ENCODE measurements at regions not wholly inside any gene's neighbourhood (a gene's known extent, or its start where the extent isn't known, plus 50 kb on each side); places are given as distances from the start of the nearest gene placed in this dataset.

GRCh38 chr1:4960336-4960735, 305.9 kb downstream of the AJAP1 start:
- Histone ChIP-seq H4K20me1 (ENCODE audit: control insufficient read depth, insufficient read depth, low read depth, low read length) (no peaks in the 10 kb centered on the region), H3K4me3 (ENCODE audit: low read length) (no peak overlapping the region), H3K79me2 (ENCODE audit: control insufficient read depth, low read length) (no peaks in the 10 kb centered on the region), H3K27me3 (ENCODE audit: control insufficient read depth, low read length) (no peaks in the 10 kb centered on the region), H3K9me3 (ENCODE audit: control insufficient read depth, insufficient read depth, low read length) (no peaks in the 10 kb centered on the region), H3F3A (ENCODE audit: control insufficient read depth, insufficient read depth) (no peaks in the 10 kb centered on the region), H3K9me2 (replicated peaks; ENCODE audit: control insufficient read depth, low read length) (no peaks in the 10 kb centered on the region), H3K4me2 (ENCODE audit: low read length) (no peak overlapping the region), H3K27ac (ENCODE audit: low read depth, low read length) (no peak overlapping the region), H3K36me3 (ENCODE audit: control insufficient read depth, low read length) (no peaks in the 10 kb centered on the region), H3K4me1 (ENCODE audit: control insufficient read depth, low read length) (no peaks in the 10 kb centered on the region)
- TF ChIP-seq EZH2phosphoT487 (IDR thresholded peaks at IDR 0.05; ENCODE audit: borderline replicate concordance, low read length) (no peak), CTCF (IDR thresholded peaks at IDR 0.05; ENCODE audit: low read depth, low read length, poor library complexity, severe bottlenecking) (no peak)

GRCh38 chr1:4959216-4959615, 304.8 kb downstream of the AJAP1 start:
- no peak overlapping the region for H3K4me3 ChIP-seq (ENCODE audit: low read length)
- no peak for TF ChIP-seq EZH2phosphoT487 (IDR thresholded peaks at IDR 0.05; ENCODE audit: borderline replicate concordance, low read length)
- TF ChIP-seq CTCF (IDR thresholded peaks at IDR 0.05; ENCODE audit: low read depth, low read length, poor library complexity, severe bottlenecking), result no peak
- H3K4me1 ChIP-seq (ENCODE audit: control insufficient read depth, low read length), result no peaks in the 10 kb centered on the region
- H3K79me2 ChIP-seq (ENCODE audit: control insufficient read depth, low read length), result no peaks in the 10 kb centered on the region
- H3K4me2 ChIP-seq (ENCODE audit: low read length), result no peak overlapping the region
- H3K27ac ChIP-seq (ENCODE audit: low read depth, low read length), result no peak overlapping the region
- no peaks in the 10 kb centered on the region for H3K27me3 ChIP-seq (ENCODE audit: control insufficient read depth, low read length)
- no peaks in the 10 kb centered on the region for H3K9me2 ChIP-seq (replicated peaks; ENCODE audit: control insufficient read depth, low read length)
- H3F3A ChIP-seq (ENCODE audit: control insufficient read depth, insufficient read depth), result no peaks in the 10 kb centered on the region
- peaks cover 3% of the 10 kb centered on the region; the same call in 1 of the 2 replicates for H3K9me3 ChIP-seq (ENCODE audit: control insufficient read depth, insufficient read depth, low read length)
- H4K20me1 ChIP-seq (ENCODE audit: control insufficient read depth, insufficient read depth, low read depth, low read length), result no peaks in the 10 kb centered on the region
- no peaks in the 10 kb centered on the region for H3K36me3 ChIP-seq (ENCODE audit: control insufficient read depth, low read length)

- no peaks in the 10 kb centered on the region for H3K79me2 ChIP-seq (ENCODE audit: control insufficient read depth, low read length)
- H3K36me3 ChIP-seq (ENCODE audit: control insufficient read depth, low read length), result no peaks in the 10 kb centered on the region
- H3K27me3 ChIP-seq (ENCODE audit: control insufficient read depth, low read length), result no peaks in the 10 kb centered on the region
- H4K20me1 ChIP-seq (ENCODE audit: control insufficient read depth, insufficient read depth, low read depth, low read length), result no peaks in the 10 kb centered on the region
- peaks cover 3% of the 10 kb centered on the region; the same call in 1 of the 2 replicates for H3K9me3 ChIP-seq (ENCODE audit: control insufficient read depth, insufficient read depth, low read length)
- H3K4me2 ChIP-seq (ENCODE audit: low read length), result no peak overlapping the region
- no peaks in the 10 kb centered on the region for H3K9me2 ChIP-seq (replicated peaks; ENCODE audit: control insufficient read depth, low read length)
- TF ChIP-seq EZH2phosphoT487 (IDR thresholded peaks at IDR 0.05; ENCODE audit: borderline replicate concordance, low read length) (no peak), CTCF (IDR thresholded peaks at IDR 0.05; ENCODE audit: low read depth, low read length, poor library complexity, severe bottlenecking) (no peak)
- H3K4me1 ChIP-seq (ENCODE audit: control insufficient read depth, low read length), result no peaks in the 10 kb centered on the region
- no peak overlapping the region for H3K4me3 ChIP-seq (ENCODE audit: low read length)
- H3F3A ChIP-seq (ENCODE audit: control insufficient read depth, insufficient read depth), result no peaks in the 10 kb centered on the region
- H3K27ac ChIP-seq (ENCODE audit: low read depth, low read length), result no peak overlapping the region
Observed at GRCh38 chr1:4957027-4957426, 302.6 kb downstream of the AJAP1 start.

Data from DOHH2 (cell line).